Mesenchymal stem cell (in vitro differentiated cells and primary cell): ENCODE measurements at regions not wholly inside any gene's neighbourhood (a gene's known extent, or its start where the extent isn't known, plus 50 kb on each side); places are given as distances from the start of the nearest gene placed in this dataset.

Experiments
- DNase-seq: peaks from one replicate; pipeline ENCODE4 v3.0.0-alpha.2; 2013
- H2AFZ ChIP-seq: one replicate; pipeline ENCODE4 v1.6.1; 2013; ENCODE audit warnings: low read depth, mild to moderate bottlenecking, control low read depth, inconsistent platforms, low read length, moderate library complexity
- H2AK5ac ChIP-seq: 2 replicates; pipeline ENCODE4 v1.6.1; 2013; ENCODE audit warnings: low read length, moderate library complexity, mild to moderate bottlenecking, inconsistent platforms; ENCODE audit not compliant: severe bottlenecking
- H2BK120ac ChIP-seq: one replicate; pipeline ENCODE4 v1.6.1; 2013; ENCODE audit warnings: low read depth, mild to moderate bottlenecking, inconsistent platforms, low read length, moderate library complexity
- H2BK12ac ChIP-seq, 2 experiments: one replicate each; pipeline ENCODE4 v1.6.1; 2013; ENCODE audit warnings: inconsistent platforms in 2 of 2, low read length in 2 of 2, mild to moderate bottlenecking in 2 of 2, moderate library complexity in 2 of 2, control low read depth in 1 of 2
- H2BK15ac ChIP-seq: one replicate; pipeline ENCODE4 v1.6.1; 2013; ENCODE audit warnings: mild to moderate bottlenecking, low read depth, inconsistent platforms; ENCODE audit not compliant: poor library complexity, severe bottlenecking
- H2BK5ac ChIP-seq: 2 replicates; pipeline ENCODE4 v1.6.1; 2013; ENCODE audit warnings: low read depth, mild to moderate bottlenecking, low read length, control low read depth, inconsistent platforms; ENCODE audit not compliant: poor library complexity, severe bottlenecking
- H3K14ac ChIP-seq, 2 experiments: one replicate each; pipeline ENCODE4 v1.6.1; 2013; ENCODE audit warnings: inconsistent platforms in 2 of 2, low read length in 2 of 2, control low read depth in 1 of 2, mild to moderate bottlenecking in 1 of 2, moderate library complexity in 1 of 2
- H3K18ac ChIP-seq, 2 experiments: one replicate each; pipeline ENCODE4 v1.6.1; 2013; ENCODE audit warnings: inconsistent platforms in 2 of 2, low read length in 2 of 2, control low read depth in 1 of 2, low read depth in 1 of 2, mild to moderate bottlenecking in 1 of 2
- H3K23ac ChIP-seq, 2 experiments: one replicate each; pipeline ENCODE4 v1.6.1; 2013; ENCODE audit warnings: inconsistent platforms in 2 of 2, low read length in 2 of 2, mild to moderate bottlenecking in 2 of 2, moderate library complexity in 2 of 2, control low read depth in 1 of 2
- H3K27ac ChIP-seq: 2 replicates; pipeline ENCODE4 v1.5.1; 2013; ENCODE audit warnings: mild to moderate bottlenecking, moderate library complexity, low read length, control low read depth, inconsistent platforms; ENCODE audit not compliant: poor library complexity, severe bottlenecking
- H3K27me3 ChIP-seq, 2 experiments: 2 replicates each; pipeline versions ENCODE4 v1.6.1 to v1.7.0; 2013; ENCODE audit warnings: low read length in 2 of 2, mild to moderate bottlenecking in 2 of 2, moderate library complexity in 2 of 2, control low read depth in 1 of 2, inconsistent platforms in 1 of 2; ENCODE audit not compliant: control insufficient read depth in 1 of 2, insufficient read depth in 1 of 2
- H3K36me3 ChIP-seq, 2 experiments: 2 replicates each; pipeline versions ENCODE4 v1.6.1 to v1.7.0; 2013; ENCODE audit warnings: low read length in 2 of 2, control low read depth in 1 of 2, inconsistent platforms in 1 of 2, low read depth in 1 of 2, mild to moderate bottlenecking in 1 of 2; ENCODE audit not compliant: insufficient read depth in 2 of 2, control insufficient read depth in 1 of 2
- H3K4ac ChIP-seq, 2 experiments: one replicate each; pipeline ENCODE4 v1.6.1; 2013; ENCODE audit warnings: inconsistent platforms in 2 of 2, low read length in 2 of 2, mild to moderate bottlenecking in 2 of 2, moderate library complexity in 2 of 2, control low read depth in 1 of 2, low read depth in 1 of 2
- H3K4me1 ChIP-seq: 2 replicates; pipeline ENCODE4 v1.6.1; 2013; ENCODE audit warnings: low read depth, low read length, control low read depth; ENCODE audit not compliant: control insufficient read depth, insufficient read depth
- H3K4me2 ChIP-seq: 2 replicates; pipeline ENCODE4 v1.6.1; 2013; ENCODE audit warnings: low read length, mild to moderate bottlenecking, inconsistent platforms; ENCODE audit not compliant: poor library complexity, severe bottlenecking
- H3K4me3 ChIP-seq, 2 experiments: 2 replicates each; pipeline versions ENCODE4 v1.5.1 to v1.7.0; 2013; ENCODE audit warnings: low read length in 2 of 2, mild to moderate bottlenecking in 2 of 2, control low read depth in 1 of 2, low read depth in 1 of 2; ENCODE audit not compliant: insufficient read depth in 1 of 2
- H3K79me1 ChIP-seq: replicated peaks from 2 replicates; pipeline ENCODE4 v1.6.1; 2013; ENCODE audit warnings: mild to moderate bottlenecking, control low read depth, low read length, inconsistent platforms; ENCODE audit not compliant: poor library complexity, severe bottlenecking
- H3K9ac ChIP-seq: 2 replicates; pipeline ENCODE4 v1.7.0; 2013; ENCODE audit warnings: mild to moderate bottlenecking, low read length, moderate library complexity
- H3K9me3 ChIP-seq: 2 replicates; pipeline ENCODE4 v1.7.0; 2013; ENCODE audit warnings: mild to moderate bottlenecking, low read length; ENCODE audit not compliant: control insufficient read depth
- H4K8ac ChIP-seq: one replicate; pipeline ENCODE4 v1.6.1; 2013; ENCODE audit warnings: inconsistent platforms, mild to moderate bottlenecking, low read length, moderate library complexity
- H4K91ac ChIP-seq: one replicate; pipeline ENCODE4 v1.6.1; 2013; ENCODE audit warnings: mild to moderate bottlenecking, low read length, inconsistent platforms
- WGBS: methylation state at CpG from one replicate; pipeline ENCODE4 v1.1.7; 2013; ENCODE audit warnings: mixed read lengths; 5-methylcytosine and 5-hydroxymethylcytosine counted together

DNA sequence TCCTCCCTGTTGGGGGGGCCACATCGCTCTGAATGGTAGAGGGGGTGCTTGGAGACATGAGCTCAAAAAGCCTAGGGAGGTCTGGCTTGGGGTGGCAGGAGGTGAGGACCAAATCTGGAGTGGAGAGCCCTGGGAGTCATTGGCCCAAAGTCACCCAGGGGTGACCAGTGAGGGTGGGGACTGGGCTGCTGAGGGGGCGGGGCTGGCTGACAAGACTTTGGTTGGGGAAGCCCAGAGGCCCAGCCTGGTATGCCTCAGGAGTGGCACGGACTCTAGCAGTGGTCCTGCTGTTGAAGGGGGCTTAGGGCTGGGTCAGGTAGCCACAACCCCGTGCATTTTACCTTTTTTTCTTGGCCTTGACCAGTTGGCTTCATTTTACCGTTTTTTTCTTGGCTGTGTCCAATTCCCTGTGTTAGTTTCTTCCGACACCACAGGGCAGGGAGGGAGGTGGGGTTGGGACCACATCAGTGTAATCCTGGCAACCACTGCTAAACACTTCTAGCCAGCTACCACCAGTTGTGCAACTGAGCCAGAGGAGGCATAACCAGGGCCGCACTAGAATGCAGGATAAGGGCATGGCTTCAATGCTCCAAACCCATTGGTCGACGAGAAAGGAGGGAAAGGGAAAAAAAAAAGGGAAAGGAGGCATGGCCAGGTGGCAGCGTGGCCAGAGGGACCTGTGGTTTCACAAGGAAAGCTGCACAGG lies 105.3 kb upstream of the C2CD4B start:
- Histone ChIP-seq H2BK15ac (no peak overlapping the region), H4K91ac (no peak overlapping the region), H4K8ac (no peak overlapping the region), H3K14ac (no peak overlapping the region), H2BK12ac (no peak overlapping the region), H3K4ac (no peak overlapping the region), H2BK5ac (no peak overlapping the region), H3K4me2 (no peak overlapping the region), H3K27ac (no peak overlapping the region), H3K4me1 (no peaks in the 10 kb centered on the region), H2BK120ac (no peak overlapping the region), H2AFZ (no peak overlapping the region), H3K36me3 (no peaks in the 10 kb centered on the region), H3K9ac (no peak overlapping the region), H3K9me3 (peaks cover 70% of the 10 kb centered on the region), H3K4me3 (peak overlapping the region in 1 of 2 experiments; percentile 18), H3K27me3 (no peaks in the 10 kb centered on the region), H3K79me1 (no peaks in the 10 kb centered on the region), H3K23ac (no peak overlapping the region), H3K18ac (no peak overlapping the region), H2AK5ac (no peak overlapping the region)
- WGBS, result 76% methylated on average over 9 of the region's 10 CpGs
- DNase-seq, result no peak

DNA sequence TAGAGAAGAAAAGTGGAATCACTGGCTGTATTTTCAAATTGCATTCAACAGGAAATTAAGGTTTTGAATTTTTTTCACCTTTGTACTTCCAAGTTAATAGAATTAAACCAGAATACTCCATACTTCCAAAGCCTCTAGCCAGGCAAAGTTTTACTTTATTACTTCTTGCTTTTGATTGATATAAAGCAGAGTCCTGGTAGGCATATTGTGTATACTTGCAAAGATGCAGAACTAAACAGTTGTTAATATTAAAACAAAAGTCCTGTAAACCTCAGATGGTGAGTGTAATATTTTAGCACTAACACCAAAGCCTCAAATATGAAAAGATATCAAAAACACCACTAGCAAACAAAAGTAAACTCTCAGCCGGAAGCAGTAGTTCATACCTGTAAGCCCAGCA lies 107.2 kb upstream of the C2CD4B start:
- WGBS, result 100% methylated on average over 1 of the region's 1 CpG
- Histone ChIP-seq H4K8ac (no peak overlapping the region), H3K4me1 (no peaks in the 10 kb centered on the region), H3K4me2 (no peak overlapping the region), H3K36me3 (no peaks in the 10 kb centered on the region), H3K4ac (no peak overlapping the region), H2BK15ac (no peak overlapping the region), H2BK5ac (no peak overlapping the region), H3K27me3 (no peaks in the 10 kb centered on the region), H2AFZ (no peak overlapping the region), H3K14ac (no peak overlapping the region), H3K27ac (no peak overlapping the region), H3K4me3 (no peak overlapping the region), H3K23ac (no peak overlapping the region), H2BK12ac (no peak overlapping the region), H2AK5ac (no peak overlapping the region), H3K9me3 (peaks cover 56% of the 10 kb centered on the region), H4K91ac (no peak overlapping the region), H3K79me1 (no peaks in the 10 kb centered on the region), H3K18ac (no peak overlapping the region), H2BK120ac (no peak overlapping the region), H3K9ac (no peak overlapping the region)
- DNase-seq, result no peak

DNA sequence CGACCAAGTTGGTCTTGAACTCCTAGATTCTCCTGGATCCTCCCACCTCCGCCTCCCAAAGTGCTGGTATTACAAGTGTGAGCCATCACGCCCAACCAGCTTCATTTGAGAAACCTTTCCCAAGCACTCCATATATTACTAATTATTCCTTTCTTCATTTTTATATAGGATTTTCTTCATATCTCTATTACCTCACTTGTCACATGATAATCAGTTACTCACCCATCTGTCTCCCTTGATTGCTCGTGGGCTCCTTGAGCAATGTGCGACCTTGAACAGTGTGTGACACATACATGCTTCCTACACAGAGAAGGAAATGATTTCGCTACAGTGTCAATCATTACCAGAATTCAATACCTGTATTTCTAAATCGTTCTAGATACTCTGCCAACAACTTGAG lies 110.7 kb upstream of the C2CD4B start:
- Histone ChIP-seq H3K27me3 (peaks cover 0 to 4% of the 10 kb centered on the region in 2 experiments), H3K4me2 (no peak overlapping the region), H3K79me1 (no peaks in the 10 kb centered on the region), H3K9me3 (peaks cover 20% of the 10 kb centered on the region), H2BK120ac (no peak overlapping the region), H3K23ac (no peak overlapping the region), H4K91ac (no peak overlapping the region), H2BK12ac (no peak overlapping the region), H2BK15ac (no peak overlapping the region), H3K27ac (no peak overlapping the region), H3K14ac (no peak overlapping the region), H3K9ac (no peak overlapping the region), H4K8ac (no peak overlapping the region), H2AK5ac (no peak overlapping the region), H2BK5ac (no peak overlapping the region), H3K4me1 (no peaks in the 10 kb centered on the region), H3K18ac (no peak overlapping the region), H3K4me3 (no peak overlapping the region), H3K4ac (no peak overlapping the region), H3K36me3 (no peaks in the 10 kb centered on the region), H2AFZ (no peak overlapping the region)
- WGBS, result 69% methylated on average over 7 of the region's 7 CpGs
- DNase-seq, result no peak

DNA sequence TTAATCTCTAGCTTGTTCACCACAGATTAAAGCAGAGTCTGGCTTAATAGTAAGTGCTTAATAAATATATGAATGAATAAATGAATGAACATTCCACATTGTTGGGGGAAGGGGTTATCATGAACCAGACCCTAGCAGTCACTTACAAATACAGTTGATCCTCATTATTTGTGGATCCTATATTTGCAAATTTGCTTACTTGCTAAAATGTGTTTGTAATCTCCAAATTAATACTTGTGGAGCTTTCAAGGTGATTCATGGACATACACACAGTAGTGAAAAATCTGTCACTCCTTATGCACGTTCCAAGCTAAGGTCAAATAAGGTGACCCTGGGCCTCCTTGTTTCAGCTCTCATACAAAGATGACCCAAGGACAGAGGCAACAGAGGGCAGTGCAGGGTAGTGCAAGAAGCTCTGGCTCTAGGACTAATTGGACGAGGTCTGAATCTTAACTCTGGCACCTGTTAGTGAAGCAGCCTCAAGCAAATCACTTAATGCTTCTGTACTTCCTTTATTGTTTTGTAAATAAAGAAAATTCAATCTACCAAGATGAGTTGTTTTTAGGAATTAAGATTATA lies 112.8 kb upstream of the C2CD4B start:
- Histone ChIP-seq H2AK5ac (no peak overlapping the region), H2BK12ac (no peak overlapping the region), H4K8ac (no peak overlapping the region), H3K79me1 (no peaks in the 10 kb centered on the region), H3K27me3 (peaks cover 0 to 4% of the 10 kb centered on the region in 2 experiments), H3K9me3 (peaks cover 4% of the 10 kb centered on the region), H3K4me3 (no peak overlapping the region), H3K27ac (no peak overlapping the region), H2AFZ (no peak overlapping the region), H3K4ac (no peak overlapping the region), H3K9ac (no peak overlapping the region), H3K4me2 (no peak overlapping the region), H3K4me1 (no peaks in the 10 kb centered on the region), H3K36me3 (no peaks in the 10 kb centered on the region), H3K18ac (no peak overlapping the region), H2BK5ac (no peak overlapping the region), H2BK15ac (no peak overlapping the region), H2BK120ac (no peak overlapping the region), H3K14ac (no peak overlapping the region), H4K91ac (no peak overlapping the region), H3K23ac (no peak overlapping the region)
- 67% methylated on average over 1 of the region's 2 CpGs for WGBS
- DNase-seq, result no peak
